ENCODE measurements at regions not wholly inside any gene's neighbourhood (a gene's known extent, or its start where the extent isn't known, plus 50 kb on each side); places are given as distances from the start of the nearest gene placed in this dataset.

GRCh38 chr1:217373761-217374701 is 256.9 kb downstream of the GPATCH2 start:
- DNase-seq (ENCODE audit: low spot score), result no peak

- DNase-seq (ENCODE audit: low spot score), result no peak
These were observed 258.6 kb downstream of the GPATCH2 start for GRCh38 chr1:217372049-217372970.

GRCh38 chr1:217370757-217371156 is 260.1 kb downstream of the GPATCH2 start:
- no peak for DNase-seq (ENCODE audit: low spot score)

- no peak for DNase-seq (ENCODE audit: low spot score)
These were observed 260.8 kb downstream of the GPATCH2 start for GRCh38 chr1:217369996-217370551.

- no peak for DNase-seq (ENCODE audit: low spot score)
These were observed 261.5 kb downstream of the GPATCH2 start for GRCh38 chr1:217369271-217369981.

GRCh38 chr1:217364220-217364619 is 266.7 kb downstream of the GPATCH2 start:
- DNase-seq (ENCODE audit: low spot score), result no peak

GRCh38 chr1:217363319-217363718 is 267.6 kb downstream of the GPATCH2 start:
- DNase-seq (ENCODE audit: low spot score), result no peak

GRCh38 chr1:217360510-217360909 is 270.4 kb downstream of the GPATCH2 start:
- no peak for DNase-seq (ENCODE audit: low spot score)

- no peak for DNase-seq (ENCODE audit: low spot score)
These were observed 276.0 kb downstream of the GPATCH2 start for GRCh38 chr1:217354895-217355294.

GRCh38 chr1:217348960-217349664 is 281.8 kb downstream of the GPATCH2 start:
- DNase-seq (ENCODE audit: low spot score), result no peak

- DNase-seq (ENCODE audit: low spot score), result no peak
These were observed 286.2 kb downstream of the GPATCH2 start for GRCh38 chr1:217344712-217345111.

- no peak for DNase-seq (ENCODE audit: low spot score)
These were observed 287.0 kb downstream of the GPATCH2 start for GRCh38 chr1:217343907-217344306.

- no peak for DNase-seq (ENCODE audit: low spot score)
These were observed 288.8 kb downstream of the GPATCH2 start for GRCh38 chr1:217342105-217342504.

GRCh38 chr1:217336724-217337123 is 294.2 kb downstream of the GPATCH2 start:
- DNase-seq (ENCODE audit: low spot score), result no peak

GRCh38 chr1:217333939-217334338 is 297.0 kb downstream of the GPATCH2 start:
- no peak for DNase-seq (ENCODE audit: low spot score)

- no peak for DNase-seq (ENCODE audit: low spot score)
These were observed 298.3 kb downstream of the GPATCH2 start for GRCh38 chr1:217332431-217333065.

- no peak for DNase-seq (ENCODE audit: low spot score)
These were observed 299.2 kb downstream of the GPATCH2 start for GRCh38 chr1:217331698-217332097.

- no peak for DNase-seq (ENCODE audit: low spot score)
These were observed 303.0 kb downstream of the GPATCH2 start for GRCh38 chr1:217327901-217328300.

GRCh38 chr1:217322834-217323233 is 308.1 kb downstream of the GPATCH2 start:
- DNase-seq (ENCODE audit: low spot score), result no peak

- no peak for DNase-seq (ENCODE audit: low spot score)
These were observed 315.5 kb downstream of the GPATCH2 start for GRCh38 chr1:217315346-217315745.

All from H4 (cell line).